Activated CD8-positive, alpha-beta memory T cell treated with anti-CD3 and anti-CD28 coated beads, Interleukin-2, amount 50 U/mL, for 24 hours (primary cell): ENCODE measurements at regions not wholly inside any gene's neighbourhood (a gene's known extent, or its start where the extent isn't known, plus 50 kb on each side); places are given as distances from the start of the nearest gene placed in this dataset.

ENCODE experiments used
- DNase-seq: peaks from one replicate; pipeline ENCODE4 v3.0.0-alpha.2; 2020; ENCODE audit errors: extremely low read depth

GRCh38 chr13:23983671-23984070 lies 86.4 kb upstream of the C1QTNF9B start:
- no peak for DNase-seq

- DNase-seq = no peak
These were observed 87.2 kb upstream of the C1QTNF9B start for GRCh38 chr13:23984546-23984945.

- no peak for DNase-seq
These were observed 87.8 kb upstream of the C1QTNF9B start for GRCh38 chr13:23985060-23985459.

- DNase-seq = no peak
These were observed 88.5 kb upstream of the C1QTNF9B start for GRCh38 chr13:23985839-23986238.

- no peak for DNase-seq
These were observed 89.3 kb upstream of the C1QTNF9B start for GRCh38 chr13:23986619-23987018.

GRCh38 chr13:23987331-23987894 lies 90.1 kb upstream of the C1QTNF9B start:
- DNase-seq = no peak

GRCh38 chr13:23988546-23989122 lies 91.3 kb upstream of the C1QTNF9B start:
- DNase-seq = no peak

- no peak for DNase-seq
These were observed 93.2 kb upstream of the C1QTNF9B start for GRCh38 chr13:23990455-23990854.

- DNase-seq = no peak
These were observed 93.8 kb upstream of the C1QTNF9B start for GRCh38 chr13:23991119-23991518.

- DNase-seq = no peak
These were observed 95.7 kb upstream of the C1QTNF9B start for GRCh38 chr13:23992781-23993679.

GRCh38 chr13:23993680-23993985 lies 96.3 kb upstream of the C1QTNF9B start:
- no peak for DNase-seq

GRCh38 chr13:23995283-23996073 lies 98.2 kb upstream of the C1QTNF9B start:
- DNase-seq = no peak

GRCh38 chr13:23996456-23996855 lies 99.2 kb upstream of the C1QTNF9B start:
- DNase-seq = no peak

- no peak for DNase-seq
These were observed 102.1 kb upstream of the C1QTNF9B start for GRCh38 chr13:23999424-23999823.

GRCh38 chr13:24002206-24002815 lies 105.0 kb upstream of the C1QTNF9B start:
- DNase-seq = no peak

GRCh38 chr13:24004142-24004899 lies 107.0 kb upstream of the C1QTNF9B start:
- DNase-seq = no peak

GRCh38 chr13:24004971-24005370 lies 107.7 kb upstream of the C1QTNF9B start:
- no peak for DNase-seq

- DNase-seq = no peak
These were observed 108.5 kb upstream of the C1QTNF9B start for GRCh38 chr13:24005755-24006281.

GRCh38 chr13:24006520-24007248 lies 109.4 kb upstream of the C1QTNF9B start:
- no peak for DNase-seq

GRCh38 chr13:24007979-24008620 lies 110.8 kb upstream of the C1QTNF9B start:
- no peak for DNase-seq
